HepG2 (cell line): ENCODE measurements at regions not wholly inside any gene's neighbourhood (a gene's known extent, or its start where the extent isn't known, plus 50 kb on each side); places are given as distances from the start of the nearest gene placed in this dataset.

Experiments used
- ATAC-seq: fragments of 200-7000 bp; cut with Tn5 transposase; 3 replicates; pipeline ENCODE4 v1.9.1; 2020; ENCODE audit warnings: mild to moderate bottlenecking, moderate library complexity
- BruUV-seq: library from RNA; stranded (reverse); fragments of 400-500 nt; replicated peaks from 2 replicates; lab custom pipeline; 2021; lab: Mats Ljungman, UMichigan
- CTCF ChIA-PET: fragments of 300-600 bp; formaldehyde crosslinking; extraction: SDS; loops from one replicate; lab custom pipeline; 2021; ENCODE audit warnings: low total read pairs, inconsistent platforms, low intra/inter-chr PET ratio; lab: Yijun Ruan, JAX
- POLR2A ChIA-PET: fragments of 350-600 bp; sonication (Branson Sonifier 250); formaldehyde crosslinking; loops from one replicate; lab custom pipeline; 2020; ENCODE audit warnings: antibody characterized with exemption, inconsistent platforms; lab: Yijun Ruan, JAX
- DNase-seq: peaks from one replicate; pipeline ENCODE4 v3.0.0-alpha.2; 2015; ENCODE audit warnings: low spot score
- FAIRE-seq: peaks from 3 replicates; lab custom pipeline; 2011; peaks lifted over from hg19 to GRCh38; lab: Jason Lieb, UNC
- H2AFZ ChIP-seq: one replicate; pipeline ENCODE4 v1.6.1; 2011; ENCODE audit warnings: low read length, inconsistent platforms
- H3K27ac ChIP-seq: fragments of 300-600 bp; 3 replicates; pipeline ENCODE4 v1.8.0; 2011; ENCODE audit warnings: mixed run types, mild to moderate bottlenecking, mixed read lengths, low read length, inconsistent platforms; ENCODE audit not compliant: insufficient read depth; ENCODE audit errors: extremely low read length
- H3K27me3 ChIP-seq, 2 experiments: fragments of 200-600 bp in 1 of 2; 2 replicates in 1 of 2; 3 replicates in 1 of 2; pipeline versions ENCODE4 v1.6.0 to v1.8.0; 2011; ENCODE audit warnings: low read length in 2 of 2, mild to moderate bottlenecking in 2 of 2, moderate library complexity in 2 of 2, inconsistent platforms in 1 of 2; ENCODE audit not compliant: insufficient read depth in 2 of 2, control insufficient read depth in 1 of 2
- H3K36me3 ChIP-seq, 2 experiments: fragments of 200-600 bp in 1 of 2; replicated peaks in 1 of 2; 2 replicates in 1 of 2; 3 replicates in 1 of 2; pipeline versions ENCODE4 v1.5.1 to v1.8.0; 2011; ENCODE audit warnings: low read length in 2 of 2, inconsistent platforms in 1 of 2; ENCODE audit not compliant: insufficient read depth in 2 of 2, control insufficient read depth in 1 of 2
- H3K4me1 ChIP-seq: 2 replicates; pipeline ENCODE4 v1.5.1; 2012; ENCODE audit warnings: low read length, inconsistent platforms; ENCODE audit not compliant: insufficient read depth
- H3K4me2 ChIP-seq: 2 replicates; pipeline ENCODE4 v1.6.0; 2011; ENCODE audit warnings: low read depth, low read length, inconsistent platforms
- H3K4me3 ChIP-seq, 3 experiments: fragments of 200-600 bp in 1 of 3; sonication (generic), shearing (Covaris generic) in 1 of 3; replicated peaks in 1 of 3; 2 replicates each; pipeline ENCODE4 v1.5.1; 2011 to 2016; ENCODE audit warnings: low read length in 3 of 3, inconsistent platforms in 2 of 3, low read depth in 2 of 3, mild to moderate bottlenecking in 2 of 3, control low read depth in 1 of 3, mixed read lengths in 1 of 3; ENCODE audit not compliant: insufficient read depth in 1 of 3
- H3K79me2 ChIP-seq: one replicate; pipeline ENCODE4 v1.6.1; 2011; ENCODE audit warnings: low read length, inconsistent platforms; ENCODE audit not compliant: insufficient read depth
- H3K9ac ChIP-seq: 2 replicates; pipeline ENCODE4 v1.6.0; 2011; ENCODE audit warnings: mild to moderate bottlenecking, low read depth, low read length, inconsistent platforms; ENCODE audit not compliant: insufficient read depth
- H3K9me3 ChIP-seq: 2 replicates; pipeline ENCODE4 v1.5.1; 2012; ENCODE audit warnings: mild to moderate bottlenecking, low read length
- H4K20me1 ChIP-seq: 2 replicates; pipeline ENCODE4 v1.6.0; 2011; ENCODE audit warnings: inconsistent platforms, mild to moderate bottlenecking, low read length, moderate library complexity; ENCODE audit not compliant: insufficient read depth
- FOXA1 ChIP-seq, 2 experiments: fragments of 450-650 bp in 1 of 2; sonication (generic) in 1 of 2; formaldehyde crosslinking in 1 of 2; IDR thresholded peaks; 2 replicates each; pipeline versions ENCODE4 v1.4.0 to v1.6.1; 2016 to 2020; ENCODE audit warnings: missing genetic modification reagents in 1 of 2
- MYNN ChIP-seq: sonication (generic); formaldehyde crosslinking; IDR thresholded peaks from 2 replicates; pipeline ENCODE4 v1.4.0; 2020; ENCODE audit warnings: mild to moderate bottlenecking, low read depth, missing genetic modification reagents
- PAWR ChIP-seq: sonication (generic); formaldehyde crosslinking; IDR thresholded peaks from 2 replicates; pipeline ENCODE4 v1.4.0; 2020; ENCODE audit warnings: missing genetic modification reagents, mild to moderate bottlenecking, borderline replicate concordance
- POGZ ChIP-seq: sonication (generic); formaldehyde crosslinking; IDR thresholded peaks from 2 replicates; pipeline ENCODE4 v1.4.0; 2020; ENCODE audit warnings: mild to moderate bottlenecking, missing genetic modification reagents
- TEF ChIP-seq: sonication (generic); formaldehyde crosslinking; IDR thresholded peaks from 2 replicates; pipeline ENCODE4 v1.5.0; 2020; ENCODE audit warnings: missing genetic modification reagents
- XRCC5 ChIP-seq: fragments of 200-400 bp; formaldehyde crosslinking; optimal IDR thresholded peaks from 2 replicates; pipeline ENCODE3; 2017; ENCODE audit warnings: mild to moderate bottlenecking, low read length
- ZBTB26 ChIP-seq: IDR thresholded peaks from 2 replicates; pipeline ENCODE4 v1.6.1; 2016; ENCODE audit warnings: missing compliant biosample characterization, missing genetic modification reagents, borderline replicate concordance
- ZBTB42 ChIP-seq: sonication (generic); formaldehyde crosslinking; IDR thresholded peaks from 2 replicates; pipeline ENCODE4 v1.5.0; 2020; ENCODE audit warnings: mild to moderate bottlenecking, missing genetic modification reagents
- ZFP1 ChIP-seq: IDR thresholded peaks from 2 replicates; pipeline ENCODE4 v1.6.1; 2016
- ZNF180 ChIP-seq: sonication (generic); formaldehyde crosslinking; IDR thresholded peaks from 2 replicates; pipeline ENCODE4 v1.4.0; 2020; ENCODE audit warnings: low read depth, missing genetic modification reagents, borderline replicate concordance
- ZNF280D ChIP-seq: sonication (generic); formaldehyde crosslinking; IDR thresholded peaks from 2 replicates; pipeline ENCODE4 v1.5.1; 2020; ENCODE audit warnings: mild to moderate bottlenecking, missing genetic modification reagents
- ZNF350 ChIP-seq: sonication (generic); formaldehyde crosslinking; IDR thresholded peaks from 2 replicates; pipeline ENCODE4 v1.4.0; 2020; ENCODE audit warnings: mild to moderate bottlenecking, low read depth, missing genetic modification reagents, borderline replicate concordance
- ZNF414 ChIP-seq: sonication (generic); formaldehyde crosslinking; IDR thresholded peaks from 2 replicates; pipeline ENCODE4 v1.5.0; 2020; ENCODE audit warnings: missing genetic modification reagents
- ZNF432 ChIP-seq: sonication (generic); formaldehyde crosslinking; IDR thresholded peaks from 2 replicates; pipeline ENCODE4 v1.5.0; 2020; ENCODE audit warnings: missing genetic modification reagents, mild to moderate bottlenecking, borderline replicate concordance
- ZNF850 ChIP-seq: sonication (generic); formaldehyde crosslinking; conservative IDR thresholded peaks from 2 replicates; pipeline ENCODE4 v1.9.0; 2021; ENCODE audit warnings: mild to moderate bottlenecking, missing genetic modification reagents
- WGBS: methylation state at CpG from one replicate; pipeline ENCODE4 v1.1.6; 2017; ENCODE audit warnings: low lambda C conversion rate; 5-methylcytosine and 5-hydroxymethylcytosine counted together
- in situ Hi-C: cut with HindIII; loops from 2 replicates; pipeline ENCODE4 v1.10.0; 2017; ENCODE audit warnings: low pct_unique_long_range_greater_than_20kb; ENCODE audit not compliant: extremely low pct_ligation_motif_present
- intact Hi-C: fragments of 100-400 bp; cut with micrococcal nuclease; formaldehyde crosslinking; loops from one replicate; pipeline ENCODE4 v1.10.0; 2022; ENCODE audit not compliant: unreplicated experiment

GRCh38 chr4:114200026-114200425, 220.6 kb upstream of the ARSJ start:
- Histone ChIP-seq H3K9me3 (no peaks in the 10 kb centered on the region), H3K9ac (no peak overlapping the region), H3K27me3 (no peaks in the 10 kb centered on the region), H3K4me3 (no peak overlapping the region), H3K4me1 (no peaks in the 10 kb centered on the region), H2AFZ (no peak overlapping the region)
- 0% methylated on average over 3 of the region's 3 CpGs for WGBS
- intact Hi-C loops = no loop called here
- no peak for DNase-seq
- TF ChIP-seq FOXA1 (IDR thresholded peaks at IDR 0.05) (no peak), FOXA1 (CRISPR knock-in tag; IDR thresholded peaks at IDR 0.05) (no peak), TEF (CRISPR knock-in tag) (no peak), ZNF414 (CRISPR knock-in tag) (no peak), ZNF432 (no peak), ZNF350 (CRISPR knock-in tag) (no peak), POGZ (no peak), XRCC5 (no peak), ZNF850 (CRISPR knock-in tag) (no peak), ZFP1 (CRISPR knock-in tag) (no peak), MYNN (CRISPR knock-in tag) (no peak), PAWR (CRISPR knock-in tag) (no peak), ZNF280D (CRISPR knock-in tag) (no peak), ZBTB42 (CRISPR knock-in tag) (no peak), ZBTB26 (CRISPR knock-in tag) (no peak), ZNF180 (CRISPR knock-in tag) (no peak)
- TF ChIP-seq, all 625 proteins: peak for 0
- Histone ChIP-seq H3K36me3 (no peaks in the 10 kb centered on the region), H3K79me2 (no peaks in the 10 kb centered on the region), H3K4me2 (no peak overlapping the region), H4K20me1 (no peaks in the 10 kb centered on the region), H3K27ac (no peak overlapping the region)
- FAIRE-seq (no peak), ATAC-seq (peak; percentile 37; the same call in 1 of the 3 replicates)
- in situ Hi-C loops = no loop called here
- ChIA-PET POLR2A (no interaction called here), CTCF (no interaction called here)
- BruUV-seq = no TSS peak
